ENCODE measurements at regions not wholly inside any gene's neighbourhood (a gene's known extent, or its start where the extent isn't known, plus 50 kb on each side); places are given as distances from the start of the nearest gene placed in this dataset.

- TF ChIP-seq, protein P1, sequence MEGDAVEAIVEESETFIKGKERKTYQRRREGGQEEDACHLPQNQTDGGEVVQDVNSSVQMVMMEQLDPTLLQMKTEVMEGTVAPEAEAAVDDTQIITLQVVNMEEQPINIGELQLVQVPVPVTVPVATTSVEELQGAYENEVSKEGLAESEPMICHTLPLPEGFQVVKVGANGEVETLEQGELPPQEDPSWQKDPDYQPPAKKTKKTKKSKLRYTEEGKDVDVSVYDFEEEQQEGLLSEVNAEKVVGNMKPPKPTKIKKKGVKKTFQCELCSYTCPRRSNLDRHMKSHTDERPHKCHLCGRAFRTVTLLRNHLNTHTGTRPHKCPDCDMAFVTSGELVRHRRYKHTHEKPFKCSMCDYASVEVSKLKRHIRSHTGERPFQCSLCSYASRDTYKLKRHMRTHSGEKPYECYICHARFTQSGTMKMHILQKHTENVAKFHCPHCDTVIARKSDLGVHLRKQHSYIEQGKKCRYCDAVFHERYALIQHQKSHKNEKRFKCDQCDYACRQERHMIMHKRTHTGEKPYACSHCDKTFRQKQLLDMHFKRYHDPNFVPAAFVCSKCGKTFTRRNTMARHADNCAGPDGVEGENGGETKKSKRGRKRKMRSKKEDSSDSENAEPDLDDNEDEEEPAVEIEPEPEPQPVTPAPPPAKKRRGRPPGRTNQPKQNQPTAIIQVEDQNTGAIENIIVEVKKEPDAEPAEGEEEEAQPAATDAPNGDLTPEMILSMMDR (IDR thresholded peaks at IDR 0.05) = no peak
- no peak for TF ChIP-seq POLR2AphosphoS5 (IDR thresholded peaks at IDR 0.05)
Measured at GRCh38 chr3:193978486-193978885, 157.5 kb upstream of the HES1 start.
